Vagina (tissue), 2 donors: ENCODE measurements at regions not wholly inside any gene's neighbourhood (a gene's known extent, or its start where the extent isn't known, plus 50 kb on each side); places are given as distances from the start of the nearest gene placed in this dataset.
A peak's percentile ranks its signal among the peaks of the same experiment; 100 is the strongest.

ENCODE experiments used
- DNase-seq, 2 donors: peaks; one replicate each; pipeline ENCODE4 v3.0.0-alpha.2; 2017; ENCODE audit errors: extremely low spot score in 2 of 2
- H3K27ac ChIP-seq: fragments of 200-600 bp; sonication (generic); one replicate; pipeline ENCODE4 v1.5.1; 2019
- H3K27me3 ChIP-seq: fragments of 200-600 bp; sonication (generic); one replicate; pipeline ENCODE4 v1.5.1; 2019
- H3K36me3 ChIP-seq, 2 donors: fragments of 200-600 bp; sonication (generic); one replicate each; pipeline ENCODE4 v1.5.1; 2017 to 2019
- H3K4me1 ChIP-seq: fragments of 200-600 bp; sonication (generic); one replicate; pipeline ENCODE4 v1.5.1; 2019
- H3K4me3 ChIP-seq, 2 donors: fragments of 200-600 bp; sonication (generic); 1 replicate in 1 of 2; 2 replicates in 1 of 2; pipeline ENCODE4 v1.5.1; 2016 to 2019
- H3K9me3 ChIP-seq: fragments of 200-600 bp; sonication (generic); one replicate; pipeline ENCODE4 v1.5.1; 2019
- POLR2A ChIP-seq, 2 donors: fragments of 450-650 bp; IDR thresholded peaks; one replicate each; pipeline ENCODE4 v1.6.1; 2017; ENCODE audit warnings: antibody characterized with exemption in 2 of 2, mild to moderate bottlenecking in 2 of 2, moderate library complexity in 2 of 2
- POLR2AphosphoS5 ChIP-seq, 2 donors: sonication (generic); formaldehyde crosslinking; IDR thresholded peaks; one replicate each; pipeline ENCODE4 v1.9.0; 2017; ENCODE audit warnings: antibody characterized with exemption in 2 of 2, mild to moderate bottlenecking in 2 of 2, low read depth in 1 of 2; ENCODE audit not compliant: insufficient read depth in 1 of 2
- intact Hi-C: fragments of 100-400 bp; cut with DNase I; formaldehyde crosslinking; loops from one replicate; pipeline ENCODE4 v1.15.1; 2023
- TF ChIP-seq, protein P1 (sequence below), 3 experiments: fragments of 450-650 bp in 2 of 3; fragments of 200-600 bp in 1 of 3; sonication (generic) in 1 of 3; IDR thresholded peaks; one replicate each; pipeline ENCODE4 v1.5.1; 2017 to 2019; ENCODE audit warnings: antibody characterized with exemption in 3 of 3, mild to moderate bottlenecking in 2 of 3, moderate library complexity in 2 of 3

GRCh38 chr2:111704246-111704645 is 179.7 kb downstream of the ANAPC1 start:
- Histone ChIP-seq H3K4me1 (peaks cover 19% of the 10 kb centered on the region), H3K27ac (no peak overlapping the region), H3K36me3 (no peaks in the 10 kb centered on the region), H3K4me3 (no peak overlapping the region), H3K27me3 (no peaks in the 10 kb centered on the region), H3K9me3 (no peaks in the 10 kb centered on the region)
- no peak for DNase-seq
- TF ChIP-seq POLR2A (IDR thresholded peaks at IDR 0.05): no peak
- TF ChIP-seq, protein P1, sequence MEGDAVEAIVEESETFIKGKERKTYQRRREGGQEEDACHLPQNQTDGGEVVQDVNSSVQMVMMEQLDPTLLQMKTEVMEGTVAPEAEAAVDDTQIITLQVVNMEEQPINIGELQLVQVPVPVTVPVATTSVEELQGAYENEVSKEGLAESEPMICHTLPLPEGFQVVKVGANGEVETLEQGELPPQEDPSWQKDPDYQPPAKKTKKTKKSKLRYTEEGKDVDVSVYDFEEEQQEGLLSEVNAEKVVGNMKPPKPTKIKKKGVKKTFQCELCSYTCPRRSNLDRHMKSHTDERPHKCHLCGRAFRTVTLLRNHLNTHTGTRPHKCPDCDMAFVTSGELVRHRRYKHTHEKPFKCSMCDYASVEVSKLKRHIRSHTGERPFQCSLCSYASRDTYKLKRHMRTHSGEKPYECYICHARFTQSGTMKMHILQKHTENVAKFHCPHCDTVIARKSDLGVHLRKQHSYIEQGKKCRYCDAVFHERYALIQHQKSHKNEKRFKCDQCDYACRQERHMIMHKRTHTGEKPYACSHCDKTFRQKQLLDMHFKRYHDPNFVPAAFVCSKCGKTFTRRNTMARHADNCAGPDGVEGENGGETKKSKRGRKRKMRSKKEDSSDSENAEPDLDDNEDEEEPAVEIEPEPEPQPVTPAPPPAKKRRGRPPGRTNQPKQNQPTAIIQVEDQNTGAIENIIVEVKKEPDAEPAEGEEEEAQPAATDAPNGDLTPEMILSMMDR (IDR thresholded peaks at IDR 0.05): no peak
- no peak for TF ChIP-seq POLR2AphosphoS5 (IDR thresholded peaks at IDR 0.05; ENCODE audit: insufficient read depth in 1 of 2, low read depth in 1 of 2)
- intact Hi-C loops: no loop called here

DNA sequence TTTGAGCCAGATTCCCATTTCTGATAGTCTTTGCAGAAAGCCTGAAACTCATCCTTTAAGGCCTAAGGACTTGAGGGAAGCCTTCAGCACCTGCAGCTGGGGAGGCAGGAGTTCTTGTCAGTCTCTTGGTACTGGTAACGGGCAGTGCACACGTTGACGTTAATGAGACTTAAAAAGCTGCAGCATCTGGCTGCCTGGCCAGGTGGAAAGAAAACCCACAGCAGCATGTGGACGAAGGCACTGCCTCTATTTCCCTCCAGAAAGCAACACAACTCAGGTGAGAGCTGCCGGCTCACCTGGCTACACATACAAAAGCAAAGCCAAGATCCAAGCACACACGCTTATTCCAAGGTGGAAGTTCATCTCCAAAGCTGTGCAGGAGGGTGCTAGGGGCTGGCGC is 178.8 kb downstream of the ANAPC1 start:
- no peak for DNase-seq
- intact Hi-C loops: no loop called here
- no peaks in the 10 kb centered on the region for H3K9me3 ChIP-seq
- H3K27me3 ChIP-seq: no peaks in the 10 kb centered on the region
- H3K4me1 ChIP-seq: peaks cover 16% of the 10 kb centered on the region
- no peak for TF ChIP-seq POLR2AphosphoS5 (IDR thresholded peaks at IDR 0.05; ENCODE audit: insufficient read depth in 1 of 2, low read depth in 1 of 2)
- TF ChIP-seq POLR2A (IDR thresholded peaks at IDR 0.05): no peak
- TF ChIP-seq, protein P1 (IDR thresholded peaks at IDR 0.05): no peak
- H3K4me3 ChIP-seq: no peak overlapping the region
- peak overlapping the region; percentile 9 for H3K27ac ChIP-seq
- no peaks in the 10 kb centered on the region for H3K36me3 ChIP-seq

DNA sequence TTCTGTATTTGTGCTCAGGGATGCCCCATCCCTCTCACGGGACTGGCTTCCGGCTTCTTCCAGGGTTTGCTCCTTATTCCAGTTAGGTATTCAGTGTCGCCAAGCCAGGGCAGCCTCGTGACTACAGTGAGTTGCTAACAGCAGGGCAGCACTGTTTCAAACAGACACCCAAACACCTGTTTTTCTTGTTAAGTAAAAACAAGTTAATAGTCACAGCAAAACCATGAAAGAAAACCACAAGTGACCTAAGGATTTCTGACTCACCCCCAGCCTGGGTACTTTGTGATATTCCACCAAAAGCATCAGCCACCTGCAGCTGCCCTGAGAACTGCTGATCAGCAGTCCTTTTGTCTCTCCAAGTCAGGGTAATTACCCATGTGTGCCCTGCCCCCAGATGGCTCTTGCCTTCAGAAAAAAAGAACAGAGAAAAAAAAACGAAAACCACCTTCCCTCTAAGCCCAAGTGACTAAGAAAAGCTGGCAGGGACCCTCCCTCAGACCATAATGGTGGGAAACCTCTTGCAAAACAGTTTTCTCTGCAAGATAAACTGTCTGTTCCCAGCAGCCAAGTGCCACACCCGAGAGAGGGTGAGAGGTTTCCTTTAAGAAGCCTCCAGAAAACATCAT is 178.2 kb downstream of the ANAPC1 start:
- TF ChIP-seq POLR2A (IDR thresholded peaks at IDR 0.05) (no peak), POLR2AphosphoS5 (IDR thresholded peaks at IDR 0.05; ENCODE audit: insufficient read depth in 1 of 2, low read depth in 1 of 2) (no peak)
- TF ChIP-seq, protein P1 (IDR thresholded peaks at IDR 0.05): no peak
- Histone ChIP-seq H3K27me3 (no peaks in the 10 kb centered on the region), H3K9me3 (no peaks in the 10 kb centered on the region), H3K4me1 (peaks cover 16% of the 10 kb centered on the region), H3K36me3 (no peaks in the 10 kb centered on the region), H3K4me3 (no peak overlapping the region), H3K27ac (peak overlapping the region; percentile 9)
- intact Hi-C loops: no loop called here
- DNase-seq: no peak

- DNase-seq: no peak
- intact Hi-C loops: no loop called here
- Histone ChIP-seq H3K27me3 (no peaks in the 10 kb centered on the region), H3K36me3 (no peaks in the 10 kb centered on the region), H3K4me3 (no peak overlapping the region), H3K27ac (peak overlapping the region; percentile 45), H3K9me3 (no peaks in the 10 kb centered on the region), H3K4me1 (peaks cover 16% of the 10 kb centered on the region)
- no peak for TF ChIP-seq POLR2A (IDR thresholded peaks at IDR 0.05)
- no peak for TF ChIP-seq POLR2AphosphoS5 (IDR thresholded peaks at IDR 0.05; ENCODE audit: insufficient read depth in 1 of 2, low read depth in 1 of 2)
- TF ChIP-seq, protein P1 (IDR thresholded peaks at IDR 0.05): no peak
Observed at GRCh38 chr2:111706481-111707001, 177.5 kb downstream of the ANAPC1 start.

- no peak overlapping the region for H3K4me3 ChIP-seq
- no peak overlapping the region for H3K27ac ChIP-seq
- intact Hi-C loops: no loop called here
- peak in 1 of 2 donors; percentile 74 for DNase-seq
- no peaks in the 10 kb centered on the region for H3K27me3 ChIP-seq
- H3K9me3 ChIP-seq: no peaks in the 10 kb centered on the region
- H3K36me3 ChIP-seq: no peaks in the 10 kb centered on the region
- TF ChIP-seq, protein P1 (IDR thresholded peaks at IDR 0.05): no peak
- TF ChIP-seq POLR2A (IDR thresholded peaks at IDR 0.05): no peak
- TF ChIP-seq POLR2AphosphoS5 (IDR thresholded peaks at IDR 0.05; ENCODE audit: insufficient read depth in 1 of 2, low read depth in 1 of 2): no peak
- H3K4me1 ChIP-seq: peaks cover 16% of the 10 kb centered on the region
Observed at GRCh38 chr2:111707700-111708099, 176.3 kb downstream of the ANAPC1 start.
